ENCODE measurements at regions not wholly inside any gene's neighbourhood (a gene's known extent, or its start where the extent isn't known, plus 50 kb on each side); places are given as distances from the start of the nearest gene placed in this dataset.

DNA sequence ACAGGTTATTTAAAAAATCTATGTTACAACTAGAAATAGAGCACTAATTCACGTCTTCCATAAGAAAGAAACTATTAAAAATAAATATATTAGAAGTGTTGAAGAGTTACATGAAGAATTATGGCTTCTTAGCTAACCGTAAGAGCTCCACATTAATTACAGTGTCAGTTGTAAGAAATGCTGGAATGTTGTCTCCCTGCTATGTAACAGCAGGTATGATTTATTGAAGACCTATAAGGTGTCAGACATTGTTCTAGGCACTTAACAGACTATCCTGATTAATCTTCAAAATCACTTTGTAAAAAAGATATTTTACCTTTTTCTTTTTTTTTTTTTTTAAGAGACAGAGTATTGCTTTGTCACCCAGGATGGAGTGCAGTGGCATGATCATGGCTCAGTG lies 75.8 kb upstream of the NEBL start:
- TF ChIP-seq, protein P1, sequence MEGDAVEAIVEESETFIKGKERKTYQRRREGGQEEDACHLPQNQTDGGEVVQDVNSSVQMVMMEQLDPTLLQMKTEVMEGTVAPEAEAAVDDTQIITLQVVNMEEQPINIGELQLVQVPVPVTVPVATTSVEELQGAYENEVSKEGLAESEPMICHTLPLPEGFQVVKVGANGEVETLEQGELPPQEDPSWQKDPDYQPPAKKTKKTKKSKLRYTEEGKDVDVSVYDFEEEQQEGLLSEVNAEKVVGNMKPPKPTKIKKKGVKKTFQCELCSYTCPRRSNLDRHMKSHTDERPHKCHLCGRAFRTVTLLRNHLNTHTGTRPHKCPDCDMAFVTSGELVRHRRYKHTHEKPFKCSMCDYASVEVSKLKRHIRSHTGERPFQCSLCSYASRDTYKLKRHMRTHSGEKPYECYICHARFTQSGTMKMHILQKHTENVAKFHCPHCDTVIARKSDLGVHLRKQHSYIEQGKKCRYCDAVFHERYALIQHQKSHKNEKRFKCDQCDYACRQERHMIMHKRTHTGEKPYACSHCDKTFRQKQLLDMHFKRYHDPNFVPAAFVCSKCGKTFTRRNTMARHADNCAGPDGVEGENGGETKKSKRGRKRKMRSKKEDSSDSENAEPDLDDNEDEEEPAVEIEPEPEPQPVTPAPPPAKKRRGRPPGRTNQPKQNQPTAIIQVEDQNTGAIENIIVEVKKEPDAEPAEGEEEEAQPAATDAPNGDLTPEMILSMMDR (conservative IDR thresholded peaks at IDR 0.05 in 1 of 2, IDR thresholded peaks at IDR 0.05 in 1 of 2; ENCODE audit: extremely low read depth in 1 of 2, insufficient read depth in 1 of 2, low read depth in 1 of 2, low read length in 2 of 2): no peak
- no peak for TF ChIP-seq EZH2 (IDR thresholded peaks at IDR 0.05; ENCODE audit: borderline replicate concordance, low read length)

Data from mammary epithelial cell (primary cell).